GM21423 (cell line): ENCODE measurements at regions not wholly inside any gene's neighbourhood (a gene's known extent, or its start where the extent isn't known, plus 50 kb on each side); places are given as distances from the start of the nearest gene placed in this dataset.
"Not testable (repeated sequence)": the region's sequence is repeated elsewhere in the genome, so short reads cannot be mapped to it uniquely, and the experiment has no call there.

ENCODE experiments used
- ATAC-seq: cut with Tn5 transposase; IDR thresholded peaks from one replicate; pipeline ENCODE4 v1.9.1; 2021; ENCODE audit warnings: mild to moderate bottlenecking, moderate library complexity; ENCODE audit not compliant: unreplicated experiment

GRCh38 chr6:27679964-27680694 lies 207.2 kb upstream of the ZNF184 start:
- ATAC-seq, result no peak

- no peak for ATAC-seq
Observed at GRCh38 chr6:27679308-27679963, 206.5 kb upstream of the ZNF184 start.

- no peak for ATAC-seq
Observed at GRCh38 chr6:27678469-27678868, 205.6 kb upstream of the ZNF184 start.

- ATAC-seq, result no peak
Observed at GRCh38 chr6:27674882-27675281, 202.0 kb upstream of the ZNF184 start.

GRCh38 chr6:27672113-27672799 lies 199.4 kb upstream of the ZNF184 start:
- peak; percentile 52 for ATAC-seq

GRCh38 chr6:27669624-27670301 lies 196.9 kb upstream of the ZNF184 start:
- ATAC-seq, result no peak

GRCh38 chr6:27669295-27669623 lies 196.4 kb upstream of the ZNF184 start:
- no peak for ATAC-seq

GRCh38 chr6:27668442-27669294 lies 195.8 kb upstream of the ZNF184 start:
- ATAC-seq, result no peak

GRCh38 chr6:27667657-27668441 lies 194.9 kb upstream of the ZNF184 start:
- ATAC-seq, result no peak

GRCh38 chr6:27667016-27667656 lies 194.2 kb upstream of the ZNF184 start:
- ATAC-seq, result no peak

- no peak for ATAC-seq
Observed at GRCh38 chr6:27662769-27663168, 189.9 kb upstream of the ZNF184 start.

GRCh38 chr6:27662212-27662611 lies 189.3 kb upstream of the ZNF184 start:
- ATAC-seq, result not testable (repeated sequence)

- ATAC-seq, result not testable (repeated sequence)
Observed at GRCh38 chr6:27653143-27653825, 180.4 kb upstream of the ZNF184 start.

GRCh38 chr6:27651371-27651732 lies 178.4 kb upstream of the ZNF184 start:
- ATAC-seq, result no peak

- no peak for ATAC-seq
Observed at GRCh38 chr6:27650620-27651370, 177.9 kb upstream of the ZNF184 start.

GRCh38 chr6:27644528-27644927 lies 171.6 kb upstream of the ZNF184 start:
- no peak for ATAC-seq

GRCh38 chr6:27642744-27643456 lies 170.0 kb upstream of the ZNF184 start:
- ATAC-seq, result no peak
